ENCODE measurements at regions not wholly inside any gene's neighbourhood (a gene's known extent, or its start where the extent isn't known, plus 50 kb on each side); places are given as distances from the start of the nearest gene placed in this dataset.

DNA sequence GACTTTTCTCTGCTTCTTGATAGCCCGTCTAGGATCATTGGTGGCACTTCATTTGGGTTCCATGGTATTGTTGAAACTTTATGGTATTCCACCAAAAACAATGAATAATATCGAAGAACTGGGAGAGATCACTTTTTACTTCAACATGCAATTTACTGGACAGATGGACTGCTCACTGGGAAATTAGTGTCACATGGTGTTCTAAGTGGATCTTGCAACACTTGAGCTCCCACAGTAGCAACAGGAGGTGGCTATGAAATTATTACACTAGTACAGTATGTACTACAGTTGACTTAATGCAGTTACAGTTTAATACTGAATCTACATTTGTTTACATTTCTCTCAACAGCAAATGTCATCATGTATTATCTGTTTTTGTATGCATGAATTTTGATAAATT is 997.3 kb downstream of the REEP3 start:
- ChIA-PET CTCF (no interaction called here), POLR2A (no interaction called here)
- Mint-ChIP-seq H3K36me3 (ENCODE audit: low read depth) (no peaks in the 10 kb centered on the region), H3K4me3 (no peak overlapping the region), H3K9me3 (peaks cover 2% of the 10 kb centered on the region), H3K4me1 (no peaks in the 10 kb centered on the region), H3K27me3 (no peaks in the 10 kb centered on the region), H3K27ac (no peak overlapping the region)
- TF ChIP-seq CTCF (IDR thresholded peaks at IDR 0.05), result no peak
- intact Hi-C loops (cut with micrococcal nuclease), result no loop called here
- DNase-seq (no peak), ATAC-seq (ENCODE audit: low read depth) (no peak)

- no peak overlapping the region for H3K4me3 Mint-ChIP-seq
- H3K9me3 Mint-ChIP-seq, result peaks cover 2% of the 10 kb centered on the region
- H3K27me3 Mint-ChIP-seq, result no peaks in the 10 kb centered on the region
- no peak for ATAC-seq (ENCODE audit: low read depth)
- no peak overlapping the region for H3K27ac Mint-ChIP-seq
- ChIA-PET POLR2A (no interaction called here), CTCF (no interaction called here)
- intact Hi-C loops (cut with micrococcal nuclease), result no loop called here
- H3K36me3 Mint-ChIP-seq (ENCODE audit: low read depth), result no peaks in the 10 kb centered on the region
- H3K4me1 Mint-ChIP-seq, result no peaks in the 10 kb centered on the region
- TF ChIP-seq CTCF (IDR thresholded peaks at IDR 0.05), result no peak
- no peak for DNase-seq
These were observed 998.2 kb downstream of the REEP3 start for GRCh38 chr10:64519427-64519826.

DNA sequence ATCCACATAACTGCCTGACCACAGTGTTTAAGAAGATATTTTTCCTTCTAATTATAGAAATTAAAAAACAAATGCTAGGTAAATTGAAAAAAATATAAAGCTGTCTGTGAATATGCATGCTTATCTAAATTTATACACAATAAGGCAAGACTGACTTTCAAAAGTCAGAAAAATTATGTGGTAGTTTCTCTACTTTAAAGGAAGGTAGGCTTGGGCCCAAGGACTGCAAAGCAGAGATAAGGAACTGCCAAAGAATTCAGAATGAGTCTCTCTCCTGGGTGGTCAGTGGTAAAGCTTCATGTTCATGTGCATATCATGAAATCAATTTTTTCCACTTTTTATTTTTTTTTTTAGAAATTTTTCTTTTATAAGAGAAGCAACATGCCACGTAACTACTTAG is 998.6 kb downstream of the REEP3 start:
- peaks cover 2% of the 10 kb centered on the region for H3K9me3 Mint-ChIP-seq
- no peak overlapping the region for H3K4me3 Mint-ChIP-seq
- POLR2A ChIA-PET, result no interaction called here
- CTCF ChIA-PET, result no interaction called here
- intact Hi-C loops (cut with micrococcal nuclease), result no loop called here
- H3K36me3 Mint-ChIP-seq (ENCODE audit: low read depth), result no peaks in the 10 kb centered on the region
- no peak overlapping the region for H3K27ac Mint-ChIP-seq
- H3K4me1 Mint-ChIP-seq, result no peaks in the 10 kb centered on the region
- no peak for DNase-seq
- TF ChIP-seq CTCF (IDR thresholded peaks at IDR 0.05), result no peak
- no peaks in the 10 kb centered on the region for H3K27me3 Mint-ChIP-seq
- no peak for ATAC-seq (ENCODE audit: low read depth)

GRCh38 chr10:64523065-64523759 is 1002.0 kb downstream of the REEP3 start:
- intact Hi-C loops (cut with micrococcal nuclease), result no loop called here
- H3K9me3 Mint-ChIP-seq, result peaks cover 2% of the 10 kb centered on the region
- ChIA-PET CTCF (no interaction called here), POLR2A (no interaction called here)
- H3K36me3 Mint-ChIP-seq (ENCODE audit: low read depth), result no peaks in the 10 kb centered on the region
- H3K27ac Mint-ChIP-seq, result no peak overlapping the region
- no peak overlapping the region for H3K4me3 Mint-ChIP-seq
- ATAC-seq (ENCODE audit: low read depth) (no peak), DNase-seq (no peak)
- H3K27me3 Mint-ChIP-seq, result no peaks in the 10 kb centered on the region
- no peaks in the 10 kb centered on the region for H3K4me1 Mint-ChIP-seq
- TF ChIP-seq CTCF (IDR thresholded peaks at IDR 0.05), result no peak

DNA sequence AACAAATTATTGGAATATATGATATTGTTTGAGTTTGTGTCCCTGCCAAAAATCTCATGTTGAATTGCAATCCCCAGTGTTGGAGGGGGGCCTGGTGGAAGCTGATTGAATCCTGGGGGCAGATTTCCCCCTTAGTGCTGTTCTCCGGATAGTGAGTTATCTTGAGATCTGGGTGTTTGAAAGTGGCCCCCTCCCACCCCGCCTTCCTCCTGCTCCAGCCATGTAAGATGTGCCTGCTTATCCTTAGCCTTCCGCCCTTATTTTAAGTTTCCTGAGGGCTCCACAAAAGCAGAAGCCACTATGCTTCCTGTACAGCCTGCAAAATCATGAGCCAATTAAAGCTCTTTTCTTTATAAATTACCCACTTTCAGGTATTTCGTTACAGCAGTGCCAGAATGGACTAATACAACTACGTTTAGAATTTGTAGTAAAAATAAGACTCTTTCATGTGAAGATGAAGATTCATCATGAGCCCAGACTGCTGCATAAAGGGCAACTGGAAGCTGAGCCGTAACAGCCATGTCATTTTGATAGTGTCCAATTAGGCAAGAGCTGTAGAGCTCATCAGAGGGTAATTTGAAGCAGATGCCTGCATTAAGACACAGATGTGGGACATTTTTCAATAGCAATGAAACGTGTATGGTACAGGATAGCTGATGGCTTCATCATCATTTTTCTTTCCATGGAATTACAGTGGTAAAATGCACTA is 1007.2 kb downstream of the REEP3 start:
- Mint-ChIP-seq H3K9me3 (no peaks in the 10 kb centered on the region), H3K4me3 (no peak overlapping the region), H3K4me1 (no peaks in the 10 kb centered on the region), H3K27ac (no peak overlapping the region), H3K36me3 (ENCODE audit: low read depth) (no peaks in the 10 kb centered on the region), H3K27me3 (no peaks in the 10 kb centered on the region)
- intact Hi-C loops (cut with micrococcal nuclease), result no loop called here
- no peak for DNase-seq
- no peak for TF ChIP-seq CTCF (IDR thresholded peaks at IDR 0.05)
- ATAC-seq (ENCODE audit: low read depth), result no peak
- CTCF ChIA-PET, result no interaction called here
- POLR2A ChIA-PET, result no interaction called here
